Brain pericyte (primary cell): ENCODE measurements at regions not wholly inside any gene's neighbourhood (a gene's known extent, or its start where the extent isn't known, plus 50 kb on each side); places are given as distances from the start of the nearest gene placed in this dataset.
"Not testable (repeated sequence)": the region's sequence is repeated elsewhere in the genome, so short reads cannot be mapped to it uniquely, and the experiment has no call there.

ENCODE experiments used
- DNase-seq: peaks from one replicate; pipeline ENCODE4 v3.0.0-alpha.2; 2012; ENCODE audit warnings: low read depth, low spot score

DNA sequence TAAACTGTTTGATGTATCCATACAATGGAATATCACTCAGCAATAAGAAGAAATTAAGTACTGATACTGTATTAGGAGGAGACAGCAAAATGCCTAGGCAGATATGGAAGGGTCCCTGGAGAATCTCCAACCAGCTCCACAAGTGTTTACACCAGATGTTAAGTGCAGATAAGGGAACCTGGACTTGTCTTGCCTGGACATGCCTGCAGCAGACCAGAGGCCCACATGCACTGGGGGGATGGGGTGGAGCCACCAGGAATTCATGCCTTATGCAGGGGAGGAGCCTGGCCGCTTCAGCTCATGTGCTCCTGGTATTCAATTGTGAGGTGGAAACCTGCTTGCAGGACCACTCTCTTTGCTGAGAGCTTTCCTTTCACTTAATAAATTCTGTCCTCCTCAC lies 287.6 kb downstream of the LIPI start:
- DNase-seq = not testable (repeated sequence)

DNA sequence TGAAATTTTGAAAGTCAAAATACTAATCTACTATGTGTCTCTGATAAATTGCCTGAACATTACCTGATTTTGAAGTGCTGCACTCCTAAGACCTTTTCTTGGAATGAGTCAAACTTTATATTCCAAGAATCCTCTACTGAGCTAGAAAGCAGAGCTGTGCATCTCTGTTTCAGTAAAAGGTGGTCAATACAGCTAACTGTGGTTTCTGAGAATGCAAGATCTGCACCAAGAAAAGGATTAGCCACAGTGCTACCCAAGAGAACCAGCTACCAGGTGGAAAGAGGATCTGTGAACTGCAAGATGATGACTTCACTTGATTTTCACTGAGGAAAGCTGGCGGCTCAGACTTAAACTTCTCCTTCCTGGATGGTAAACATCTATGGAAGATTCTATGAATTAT lies 289.3 kb downstream of the LIPI start:
- DNase-seq = not testable (repeated sequence)

- not testable (repeated sequence) for DNase-seq
Observed at GRCh38 chr21:13907385-13907784, 297.8 kb downstream of the POTED start.

GRCh38 chr21:13896596-13897247 lies 287.1 kb downstream of the POTED start:
- not testable (repeated sequence) for DNase-seq

GRCh38 chr21:13893617-13894016 lies 284.0 kb downstream of the POTED start:
- not testable (repeated sequence) for DNase-seq

DNA sequence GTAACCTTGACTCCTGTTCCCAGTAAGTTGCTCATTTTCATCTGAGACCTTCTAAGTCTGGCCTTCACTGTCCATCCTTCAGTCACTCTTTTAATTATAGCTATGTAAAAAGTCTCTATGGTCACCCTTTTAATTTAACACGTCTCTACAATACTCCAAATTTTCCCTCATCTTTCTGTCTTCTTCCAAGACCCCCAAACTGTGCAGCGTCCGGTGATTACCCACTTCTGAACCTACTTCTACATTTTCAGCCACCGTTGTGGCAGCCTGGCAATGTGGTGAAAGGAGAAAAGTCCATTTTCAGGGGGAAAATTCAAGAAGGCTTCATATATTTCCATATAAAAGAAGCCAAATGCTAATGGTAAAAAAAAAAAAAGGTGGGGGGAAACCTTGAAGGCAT lies 283.4 kb downstream of the POTED start:
- DNase-seq = not testable (repeated sequence)

GRCh38 chr21:13892146-13892751 lies 282.7 kb downstream of the POTED start:
- not testable (repeated sequence) for DNase-seq

DNA sequence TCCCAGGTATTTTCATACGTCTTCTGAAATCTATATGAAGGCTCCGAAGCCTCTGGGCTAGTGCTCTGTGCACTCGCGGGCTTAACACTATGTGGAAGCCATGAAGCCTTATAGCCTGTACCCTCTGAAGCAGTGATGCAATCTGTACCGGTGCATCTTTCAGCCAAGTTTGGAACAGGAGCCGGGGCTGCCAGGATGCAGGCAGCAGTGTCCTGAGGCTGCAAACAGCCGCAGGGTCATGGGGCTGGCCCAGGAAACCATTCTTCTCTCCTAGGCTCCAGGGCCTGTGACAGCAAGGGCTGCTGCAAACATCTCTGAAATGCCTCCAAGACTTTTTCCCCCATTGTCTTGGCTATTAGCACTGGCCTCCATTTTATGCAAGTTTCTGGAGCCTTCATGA lies 279.6 kb downstream of the POTED start:
- not testable (repeated sequence) for DNase-seq

- not testable (repeated sequence) for DNase-seq
Observed at GRCh38 chr21:13883641-13884395, 274.2 kb downstream of the POTED start.

DNA sequence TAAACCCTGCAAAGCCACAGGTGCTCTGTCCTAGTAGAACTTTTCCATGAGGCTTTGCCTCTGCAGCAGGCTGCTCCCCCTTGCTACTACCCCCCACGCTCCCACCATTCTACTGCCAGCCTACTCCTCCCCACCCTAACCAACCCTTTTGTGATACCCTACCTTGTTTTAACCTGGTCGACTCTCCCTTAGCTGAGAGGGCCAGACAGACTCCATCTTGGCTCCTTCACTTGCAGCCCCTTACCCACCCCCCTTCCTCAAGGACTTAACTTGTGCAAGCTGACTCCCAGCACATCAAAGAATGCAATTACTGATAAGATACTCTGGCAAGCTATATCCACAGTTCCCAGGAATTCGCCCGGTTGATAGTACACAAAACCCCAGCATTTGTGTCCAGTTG lies 267.9 kb downstream of the POTED start:
- not testable (repeated sequence) for DNase-seq

DNA sequence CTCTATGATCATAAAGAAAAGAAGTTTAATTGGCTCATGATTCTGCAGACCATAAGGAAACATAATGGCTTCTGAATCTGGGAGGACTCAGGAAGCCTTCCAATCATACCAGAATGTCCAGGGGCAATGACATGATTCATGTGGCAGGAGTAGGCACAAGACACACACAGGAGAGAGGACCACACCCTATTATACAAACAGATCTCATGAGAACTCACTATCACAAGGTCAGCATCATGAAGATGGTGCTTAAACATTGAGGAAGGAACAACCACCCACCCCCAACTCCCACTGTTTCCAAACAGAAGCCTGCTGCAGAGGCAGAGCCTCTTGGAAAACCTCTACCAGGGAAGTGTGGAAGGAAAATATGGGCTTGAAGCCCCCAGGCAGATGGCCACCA lies 267.4 kb downstream of the POTED start:
- DNase-seq = not testable (repeated sequence)

DNA sequence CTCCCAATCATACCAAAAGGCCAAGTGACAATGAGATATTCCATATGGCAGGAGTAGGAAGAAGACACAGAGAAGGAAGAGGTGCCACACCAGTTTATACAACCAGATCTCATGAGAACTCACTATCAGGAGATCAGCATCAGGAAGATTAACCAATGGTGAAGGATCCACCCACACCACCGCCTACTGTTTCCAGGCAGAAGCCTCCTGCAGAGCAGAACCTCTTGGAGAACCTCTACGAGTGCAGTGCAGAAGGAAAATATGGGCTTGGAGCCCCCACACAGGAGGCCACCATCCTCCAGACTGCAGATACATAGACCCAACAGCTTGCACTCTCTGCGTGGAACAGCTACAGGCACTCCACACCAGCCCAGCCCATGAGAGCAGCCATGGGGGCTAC lies 264.4 kb downstream of the POTED start:
- DNase-seq = not testable (repeated sequence)

GRCh38 chr21:13854638-13855037 lies 245.1 kb downstream of the POTED start:
- DNase-seq = no peak

GRCh38 chr21:13850808-13851207 lies 241.2 kb downstream of the POTED start:
- DNase-seq = not testable (repeated sequence)

GRCh38 chr21:13849489-13849888 lies 239.9 kb downstream of the POTED start:
- DNase-seq = not testable (repeated sequence)

DNA sequence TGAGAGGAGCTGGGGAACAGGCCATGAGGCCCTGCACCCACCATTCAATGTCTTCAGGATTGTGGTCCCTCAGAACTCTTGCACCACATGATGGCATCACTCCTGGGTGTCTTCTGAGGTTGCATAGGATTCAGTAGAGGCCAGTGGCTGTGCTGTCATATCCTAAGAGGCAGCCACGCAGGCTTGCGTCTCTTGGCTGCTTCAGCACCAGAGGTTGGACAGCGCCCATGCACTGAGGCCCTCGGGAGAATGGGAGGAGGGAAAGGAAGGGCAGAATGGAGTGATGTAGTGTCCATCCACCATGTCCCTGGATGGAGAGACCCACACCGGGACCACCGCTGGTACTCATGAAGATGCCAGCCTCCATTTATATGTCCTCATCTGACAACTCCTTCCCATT lies 237.1 kb downstream of the POTED start:
- not testable (repeated sequence) for DNase-seq

DNA sequence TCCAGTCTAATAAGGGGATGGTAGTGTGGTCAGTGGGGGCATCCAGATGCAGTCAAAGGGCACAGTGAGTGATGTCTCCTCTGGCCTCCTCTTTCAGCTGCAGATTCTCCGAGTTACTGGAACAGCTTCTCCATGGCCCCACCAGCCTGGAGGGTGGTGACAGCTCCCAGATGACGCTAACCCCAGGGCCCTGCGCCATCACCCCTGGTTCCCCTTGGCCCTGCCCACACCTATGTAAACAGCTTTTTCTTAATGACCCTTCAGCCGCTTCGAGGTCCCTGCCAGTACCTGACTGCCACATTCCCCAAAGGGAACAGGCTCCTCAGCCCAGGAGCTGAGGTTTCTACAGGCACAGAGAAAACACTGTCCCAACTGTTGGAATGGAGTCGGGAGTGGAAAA lies 235.0 kb downstream of the POTED start:
- not testable (repeated sequence) for DNase-seq

DNA sequence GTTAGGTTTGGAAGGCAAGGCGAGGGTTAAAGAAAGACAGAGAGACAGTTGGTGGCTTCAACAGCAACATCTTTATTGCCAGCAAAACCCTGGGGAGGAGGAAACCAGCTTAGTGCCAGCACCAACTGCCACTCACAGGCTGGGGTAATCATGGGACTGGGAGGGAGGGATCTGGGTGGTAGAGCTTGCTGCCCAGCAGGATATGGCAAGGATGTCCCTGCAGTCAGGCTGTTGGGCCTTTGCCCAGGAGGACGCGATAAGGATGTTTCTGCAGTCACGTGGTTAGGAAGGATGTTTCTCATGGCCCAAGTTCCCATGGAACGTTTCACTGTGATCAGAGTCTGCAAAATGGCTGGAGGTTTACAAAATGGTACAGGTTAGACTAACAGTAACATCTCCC lies 233.5 kb downstream of the POTED start:
- DNase-seq = not testable (repeated sequence)

DNA sequence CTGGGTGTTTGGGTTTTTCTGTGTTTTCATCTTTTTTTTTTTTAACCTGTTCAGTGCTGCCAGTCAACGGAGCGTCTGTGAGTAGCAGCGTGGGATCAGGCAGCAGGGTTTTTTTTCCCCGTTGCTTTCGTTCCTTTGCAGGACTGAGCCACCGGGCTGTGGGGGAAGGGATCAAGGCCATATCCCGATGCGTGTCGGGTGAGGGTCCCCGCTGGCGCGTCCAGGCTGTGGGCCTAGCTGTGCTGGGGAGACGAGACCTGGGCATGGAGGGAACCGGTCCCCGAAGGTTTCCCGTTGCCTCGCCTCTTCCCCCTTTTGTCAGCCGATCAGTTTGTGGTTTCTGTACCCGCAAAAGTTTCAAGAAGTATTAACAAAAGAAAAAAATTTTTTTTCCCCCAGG lies 218.1 kb downstream of the POTED start:
- not testable (repeated sequence) for DNase-seq

GRCh38 chr21:13827201-13827600 lies 217.6 kb downstream of the POTED start:
- DNase-seq = no peak

- DNase-seq = not testable (repeated sequence)
Observed at GRCh38 chr21:13826511-13826910, 216.9 kb downstream of the POTED start.

DNA sequence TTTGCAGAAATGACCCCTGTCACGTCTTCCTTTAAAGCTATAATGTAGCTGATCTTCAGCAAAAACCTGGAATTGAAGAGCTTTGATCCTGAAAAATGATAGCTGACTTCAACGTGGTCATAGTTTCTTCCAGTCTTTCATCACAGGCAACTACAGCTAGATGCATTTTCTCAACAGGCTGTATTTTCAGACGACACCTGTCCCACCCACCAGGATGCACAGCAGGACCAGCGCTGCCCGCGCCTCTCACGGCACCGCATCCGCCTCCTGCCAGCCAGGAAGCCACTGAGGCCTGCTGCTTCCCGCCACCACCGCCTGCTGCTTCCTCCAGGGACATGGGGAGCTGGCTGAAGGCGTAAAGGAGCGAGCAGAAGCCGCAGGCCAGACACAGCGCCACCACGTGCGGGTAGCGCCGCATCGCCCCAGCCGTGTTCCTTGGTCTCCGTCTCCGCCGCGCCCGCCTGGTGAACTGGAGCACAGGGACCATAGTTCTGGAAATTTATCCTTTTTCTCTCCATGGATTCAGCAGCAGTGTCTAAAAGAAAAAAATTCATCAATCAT lies 215.7 kb downstream of the POTED start:
- DNase-seq = not testable (repeated sequence)
